Neural cell (in vitro differentiated cells): ENCODE measurements at regions not wholly inside any gene's neighbourhood (a gene's known extent, or its start where the extent isn't known, plus 50 kb on each side); places are given as distances from the start of the nearest gene placed in this dataset.

Experiments used
- H2AFZ ChIP-seq: fragments of 200-600, 300-800 bp; sonication (generic), shearing (Covaris generic); 2 replicates; pipeline ENCODE4 v1.6.0; 2014; ENCODE audit warnings: low read depth, mild to moderate bottlenecking, antibody characterized with exemption, low read length, moderate library complexity
- H3F3A ChIP-seq: fragments of 200-600 bp; shearing (Covaris generic); 2 replicates; pipeline ENCODE4 v1.6.1; 2016; ENCODE audit warnings: mild to moderate bottlenecking, moderate library complexity, mixed read lengths, antibody characterized with exemption, low read length; ENCODE audit not compliant: insufficient read depth, poor library complexity, severe bottlenecking
- H3K27ac ChIP-seq: fragments of 200-600, 300-800 bp; sonication (generic), shearing (Covaris generic); 2 replicates; pipeline ENCODE4 v1.5.1; 2014; ENCODE audit warnings: mild to moderate bottlenecking, low read length, moderate library complexity
- H3K27me3 ChIP-seq: fragments of 300-800, 200-600 bp; sonication (generic), shearing (Covaris generic); 2 replicates; pipeline ENCODE4 v1.6.0; 2014; ENCODE audit warnings: mild to moderate bottlenecking, low read depth, low read length, moderate library complexity; ENCODE audit not compliant: insufficient read depth
- H3K36me3 ChIP-seq: fragments of 300-800, 200-600 bp; sonication (generic), shearing (Covaris generic); 2 replicates; pipeline ENCODE4 v1.5.1; 2014; ENCODE audit warnings: mild to moderate bottlenecking, antibody characterized with exemption, low read length, moderate library complexity; ENCODE audit not compliant: insufficient read depth
- H3K4me2 ChIP-seq: fragments of 300-800, 200-600 bp; sonication (generic), shearing (Covaris generic); 2 replicates; pipeline ENCODE4 v1.6.0; 2014; ENCODE audit warnings: mild to moderate bottlenecking, low read length
- H3K4me3 ChIP-seq: fragments of 300-800, 200-600 bp; sonication (generic), shearing (Covaris generic); 2 replicates; pipeline ENCODE4 v1.5.1; 2014; ENCODE audit warnings: mild to moderate bottlenecking, low read length, moderate library complexity
- H3K79me2 ChIP-seq: fragments of 200-600 bp; shearing (Covaris generic); replicated peaks from 2 replicates; pipeline ENCODE4 v1.6.0; 2014; ENCODE audit warnings: mild to moderate bottlenecking, low read length, moderate library complexity; ENCODE audit not compliant: insufficient read depth
- H3K9ac ChIP-seq: fragments of 300-800, 200-600 bp; sonication (generic), shearing (Covaris generic); 2 replicates; pipeline ENCODE4 v1.6.1; 2016; ENCODE audit warnings: mild to moderate bottlenecking, low read length, mixed read lengths
- H3K9me2 ChIP-seq: fragments of 200-600 bp; shearing (Covaris generic); 2 replicates; pipeline ENCODE4 v1.6.1; 2016; ENCODE audit warnings: mild to moderate bottlenecking, low read length, mixed read lengths; ENCODE audit not compliant: insufficient read depth
- H3K9me3 ChIP-seq: fragments of 200-600, 300-800 bp; sonication (generic), shearing (Covaris generic); 2 replicates; pipeline ENCODE4 v1.6.1; 2016; ENCODE audit warnings: mild to moderate bottlenecking, mixed run types, low read length, moderate library complexity, mixed read lengths
- H4K20me1 ChIP-seq: fragments of 200-600 bp; shearing (Covaris generic); 2 replicates; pipeline ENCODE4 v1.6.1; 2016; ENCODE audit warnings: mild to moderate bottlenecking, mixed run types; ENCODE audit not compliant: insufficient read depth
- CTCF ChIP-seq: fragments of 450-650 bp; IDR thresholded peaks from 2 replicates; pipeline ENCODE4 v1.5.1; 2014; ENCODE audit warnings: antibody characterized with exemption, mild to moderate bottlenecking, moderate library complexity; ENCODE audit not compliant: poor library complexity, severe bottlenecking
- EP300 ChIP-seq: fragments of 450-650 bp; conservative IDR thresholded peaks from 2 replicates; pipeline ENCODE4 v1.6.1; 2014; ENCODE audit warnings: antibody characterized with exemption, mild to moderate bottlenecking, moderate library complexity; ENCODE audit not compliant: poor library complexity, severe bottlenecking
- EZH2 ChIP-seq: fragments of 200-600, 300-800 bp; shearing (Covaris generic), sonication (generic); IDR thresholded peaks from 2 replicates; pipeline ENCODE4 v1.6.1; 2014; ENCODE audit warnings: antibody characterized with exemption, low read length, borderline replicate concordance, mild to moderate bottlenecking; ENCODE audit not compliant: insufficient read depth, poor library complexity, severe bottlenecking
- MXI1 ChIP-seq: fragments of 450-650 bp; conservative IDR thresholded peaks from 2 replicates; pipeline ENCODE4 v1.6.1; 2014; ENCODE audit warnings: antibody characterized with exemption, mild to moderate bottlenecking; ENCODE audit not compliant: poor library complexity, severe bottlenecking
- POLR2AphosphoS5 ChIP-seq: IDR thresholded peaks from 2 replicates; pipeline ENCODE4 v1.6.1; 2012
- RAD21 ChIP-seq: fragments of 450-650 bp; conservative IDR thresholded peaks from 2 replicates; pipeline ENCODE4 v1.6.1; 2014; ENCODE audit warnings: antibody characterized with exemption, mild to moderate bottlenecking, moderate library complexity
- REST ChIP-seq: IDR thresholded peaks from 2 replicates; pipeline ENCODE4 v1.6.1; 2012; ENCODE audit warnings: borderline replicate concordance
- SMC3 ChIP-seq: fragments of 450-650 bp; conservative IDR thresholded peaks from 2 replicates; pipeline ENCODE4 v1.6.1; 2014; ENCODE audit warnings: antibody characterized with exemption, mild to moderate bottlenecking, moderate library complexity; ENCODE audit not compliant: poor library complexity
- TAF1 ChIP-seq: IDR thresholded peaks from 2 replicates; pipeline ENCODE4 v1.6.1; 2012; ENCODE audit warnings: low read depth

GRCh38 chr7:81206667-81207360 is 288.0 kb upstream of the SEMA3C start:
- no peaks in the 10 kb centered on the region for H3K27me3 ChIP-seq
- H2AFZ ChIP-seq: no peak overlapping the region
- no peak overlapping the region for H3K9ac ChIP-seq
- H3K9me3 ChIP-seq: no peaks in the 10 kb centered on the region
- TF ChIP-seq RAD21 (no peak), SMC3 (no peak), REST (no peak), EP300 (no peak), MXI1 (no peak), POLR2AphosphoS5 (no peak), EZH2 (no peak), CTCF (no peak), TAF1 (no peak)
- H3K4me2 ChIP-seq: no peak overlapping the region
- no peaks in the 10 kb centered on the region for H3F3A ChIP-seq
- H3K4me3 ChIP-seq: peak overlapping the region; percentile 1
- no peaks in the 10 kb centered on the region for H3K36me3 ChIP-seq
- H3K9me2 ChIP-seq: no peaks in the 10 kb centered on the region
- no peaks in the 10 kb centered on the region for H3K79me2 ChIP-seq
- H4K20me1 ChIP-seq: no peaks in the 10 kb centered on the region
- peak overlapping the region; percentile 73 for H3K27ac ChIP-seq

GRCh38 chr7:81206217-81206616 is 287.4 kb upstream of the SEMA3C start:
- Histone ChIP-seq H2AFZ (no peak overlapping the region), H3K36me3 (no peaks in the 10 kb centered on the region), H3F3A (no peaks in the 10 kb centered on the region), H3K79me2 (no peaks in the 10 kb centered on the region), H4K20me1 (no peaks in the 10 kb centered on the region), H3K4me3 (peak overlapping the region; percentile 1), H3K9me3 (no peaks in the 10 kb centered on the region), H3K27ac (peak overlapping the region; percentile 73), H3K9me2 (no peaks in the 10 kb centered on the region), H3K27me3 (no peaks in the 10 kb centered on the region), H3K9ac (no peak overlapping the region), H3K4me2 (no peak overlapping the region)
- TF ChIP-seq REST (no peak), EP300 (peak; percentile 78)
